ENCODE measurements at regions not wholly inside any gene's neighbourhood (a gene's known extent, or its start where the extent isn't known, plus 50 kb on each side); places are given as distances from the start of the nearest gene placed in this dataset.
"Not testable (repeated sequence)": the region's sequence is repeated elsewhere in the genome, so short reads cannot be mapped to it uniquely, and the experiment has no call there.

DNA sequence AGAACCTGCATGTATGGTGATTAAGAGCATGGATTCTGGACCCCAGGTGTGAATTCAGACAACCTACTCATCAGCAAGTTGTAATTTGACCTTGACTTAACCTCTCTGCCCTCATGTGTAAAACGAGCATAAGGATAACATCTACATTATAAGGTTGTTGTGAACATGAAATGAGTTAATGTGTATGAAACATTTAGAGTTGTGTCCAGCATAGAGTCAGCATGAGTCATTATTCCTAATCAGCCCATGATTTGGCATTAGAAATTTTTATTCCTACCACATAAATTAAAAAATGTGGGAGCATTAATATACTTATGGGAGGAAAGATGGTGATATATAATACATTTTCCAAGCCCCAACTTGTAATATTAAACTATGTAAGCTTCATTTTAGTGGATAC, 95.9 kb upstream of the DDHD1 start:
- no peak for DNase-seq

DNA sequence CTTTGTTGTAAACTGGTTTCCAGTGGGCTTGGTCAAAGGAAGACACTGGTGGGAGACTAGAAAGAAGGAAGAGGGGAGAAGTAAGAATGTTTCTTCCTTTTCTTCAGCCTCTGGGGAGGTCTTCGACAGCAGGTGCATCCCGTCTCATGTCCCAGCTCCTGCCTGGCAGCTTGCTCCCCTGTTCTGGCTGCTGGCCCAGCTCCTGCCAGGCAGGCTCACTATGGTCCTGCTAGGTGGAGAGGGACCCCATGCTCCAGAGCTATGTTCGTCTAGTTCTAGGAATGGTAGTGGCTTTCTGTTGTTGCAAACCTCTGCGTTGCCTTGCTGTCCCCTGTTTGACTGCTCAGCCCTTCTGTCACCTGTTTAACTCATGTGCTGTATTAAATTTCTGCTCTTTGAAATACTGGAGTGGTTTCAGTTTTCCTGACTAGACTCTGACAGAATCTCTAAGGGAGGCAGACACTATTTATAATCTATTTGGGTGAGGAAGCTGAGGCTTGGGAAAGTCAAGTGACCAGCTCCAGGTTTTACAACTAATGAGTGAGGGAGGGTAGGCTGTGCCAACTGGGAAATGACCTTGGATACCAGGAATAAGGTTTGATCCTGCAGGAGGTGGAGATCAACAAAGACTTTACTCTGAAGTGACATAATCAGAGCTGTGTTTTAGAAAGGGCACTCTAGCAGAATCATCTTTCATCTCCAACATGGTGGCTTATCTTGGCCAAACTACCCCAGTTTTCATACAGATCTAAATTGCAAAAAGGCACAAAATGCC, 94.7 kb upstream of the DDHD1 start:
- DNase-seq, result no peak

DNA sequence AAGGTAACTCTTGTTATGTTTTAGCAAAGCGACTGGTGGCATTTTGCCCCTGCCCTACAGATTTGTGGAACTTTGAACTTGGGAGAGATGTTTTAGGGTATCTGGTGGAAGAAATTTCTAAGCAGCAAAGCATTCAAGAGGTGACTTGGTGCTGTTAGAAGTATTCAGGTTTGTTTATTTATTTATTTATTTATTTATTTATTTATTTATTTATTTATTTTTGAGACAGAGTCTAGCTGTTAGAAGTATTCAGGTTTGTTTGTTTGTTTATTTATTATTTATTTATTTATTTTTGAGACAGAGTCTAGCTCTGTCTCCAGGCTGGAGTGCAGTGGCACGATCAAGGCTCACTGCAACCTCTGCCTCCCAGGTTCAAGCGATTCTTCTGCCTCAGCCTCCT, 89.8 kb upstream of the DDHD1 start:
- DNase-seq, result not testable (repeated sequence)

DNA sequence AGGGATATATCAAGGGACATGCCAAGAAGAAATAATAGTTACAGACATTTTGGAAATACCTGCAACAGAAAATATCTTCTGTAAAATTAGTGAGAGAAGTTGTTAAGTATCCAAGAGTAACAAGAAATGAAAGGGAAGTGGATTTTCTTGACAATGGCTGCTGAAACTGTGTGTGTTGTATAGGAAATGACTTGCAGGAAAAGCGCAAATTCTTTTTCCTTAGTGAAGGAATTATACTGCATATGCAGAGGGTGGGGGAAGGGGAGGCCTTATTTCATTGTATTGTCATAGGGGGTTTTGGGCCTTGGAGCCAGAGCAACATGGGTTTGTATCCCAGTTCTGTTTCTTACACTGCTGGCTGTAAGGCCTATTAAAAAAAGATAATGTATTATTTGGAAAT, 84.4 kb upstream of the DDHD1 start:
- no peak for DNase-seq

DNA sequence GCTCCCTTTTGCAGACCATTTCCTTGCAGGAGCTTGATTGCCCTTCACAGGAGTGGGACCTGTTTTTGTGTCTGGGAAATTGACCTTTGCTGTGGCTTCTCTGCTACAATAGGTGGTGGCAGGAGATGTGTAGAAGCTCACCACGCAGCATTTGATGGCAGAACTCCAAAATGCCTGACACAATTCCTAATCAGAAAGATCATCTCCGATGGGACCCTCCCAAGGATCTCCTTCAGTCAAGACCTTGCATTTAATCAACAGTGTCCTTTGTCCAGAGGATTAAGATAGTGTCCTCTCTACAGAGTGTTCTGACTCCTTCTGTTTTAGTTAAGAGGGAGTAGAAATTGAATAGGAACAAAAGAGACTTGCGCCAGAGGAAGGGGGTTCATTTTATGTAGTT, 83.6 kb upstream of the DDHD1 start:
- no peak for DNase-seq

DNA sequence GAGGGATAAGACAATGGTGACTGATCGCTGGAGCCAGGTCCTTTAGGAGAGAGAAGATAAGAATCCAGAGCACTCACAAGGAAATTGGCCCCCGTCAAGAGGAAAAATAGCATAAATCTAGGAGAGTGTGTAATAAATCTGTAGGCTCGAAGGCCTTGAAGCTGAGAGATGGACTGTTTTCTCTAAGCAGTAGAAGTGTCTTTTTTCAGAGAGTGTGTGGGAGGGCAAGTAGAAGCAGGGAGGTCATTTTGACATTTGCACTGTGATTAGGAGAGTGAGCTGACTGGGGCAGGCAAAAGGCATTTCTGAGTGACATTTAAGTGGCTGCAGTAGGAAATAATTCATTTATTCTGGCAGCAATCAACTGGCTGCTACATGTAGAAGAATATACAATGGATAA, 78.0 kb upstream of the DDHD1 start:
- DNase-seq, result no peak

DNA sequence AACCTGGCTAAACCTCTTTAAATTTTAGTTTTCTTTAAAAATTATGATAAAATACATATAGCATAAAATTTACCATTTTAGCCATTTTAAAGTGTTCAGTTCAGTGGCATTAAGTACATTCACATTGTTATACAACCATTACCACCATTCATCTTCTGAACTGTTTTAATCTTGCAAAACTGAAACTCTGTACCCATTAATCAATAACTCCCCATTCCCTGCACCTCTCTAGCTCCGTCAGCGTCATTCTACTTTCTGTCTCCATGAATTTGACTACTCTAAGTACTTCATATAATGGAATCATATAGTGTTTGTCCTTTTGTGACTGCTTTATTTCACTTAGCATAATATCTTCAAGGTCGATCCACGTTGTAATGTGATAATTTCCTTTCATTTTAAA, 75.8 kb upstream of the DDHD1 start:
- DNase-seq, result no peak

DNA sequence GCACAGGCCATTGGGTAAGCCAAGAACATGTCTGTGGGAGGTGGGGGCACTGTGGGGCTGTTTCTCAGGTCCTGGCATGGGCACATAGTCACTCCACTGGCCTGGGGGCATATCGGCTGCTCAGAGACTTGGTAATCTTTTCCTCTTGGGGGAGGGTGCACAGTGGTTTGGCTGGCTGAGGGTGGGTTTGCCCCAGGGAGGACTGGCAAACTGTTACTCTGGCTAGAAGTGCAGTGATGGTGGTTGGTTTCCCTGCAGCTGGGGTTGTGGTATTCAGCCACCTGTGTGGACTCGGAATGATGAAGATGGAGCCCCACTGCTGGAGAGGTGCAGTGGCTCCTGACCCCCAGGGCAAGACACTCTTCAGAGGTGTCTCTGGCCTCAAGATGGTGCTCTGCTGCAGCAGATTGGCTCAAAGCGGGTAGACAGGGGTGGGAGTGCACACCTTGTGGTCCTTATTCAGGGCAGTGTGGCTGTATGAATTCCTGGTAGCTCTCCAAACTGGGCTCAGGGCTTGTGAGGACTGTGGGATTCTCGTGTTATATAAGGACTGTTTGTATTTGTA, 74.1 kb upstream of the DDHD1 start:
- DNase-seq, result no peak

DNA sequence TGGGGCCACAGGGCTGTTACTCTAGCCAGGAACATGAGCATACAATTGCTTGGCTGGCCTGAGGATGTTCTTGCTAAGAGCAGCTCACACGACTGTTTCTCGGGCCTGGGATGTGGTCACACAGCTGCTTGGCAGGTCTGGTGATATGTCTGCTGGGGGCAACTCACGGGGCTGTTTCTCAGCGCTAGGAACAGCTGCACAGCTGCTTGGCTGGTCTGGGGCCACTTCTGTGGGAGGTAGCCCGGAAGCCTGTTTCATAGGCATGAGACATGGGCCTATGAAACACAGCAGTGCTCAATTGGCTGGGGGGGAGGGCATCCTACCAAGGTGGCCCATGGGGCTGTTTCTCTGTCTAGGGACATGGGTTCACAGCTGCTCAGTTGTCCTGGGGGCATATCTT, 73.4 kb upstream of the DDHD1 start:
- no peak for DNase-seq

DNA sequence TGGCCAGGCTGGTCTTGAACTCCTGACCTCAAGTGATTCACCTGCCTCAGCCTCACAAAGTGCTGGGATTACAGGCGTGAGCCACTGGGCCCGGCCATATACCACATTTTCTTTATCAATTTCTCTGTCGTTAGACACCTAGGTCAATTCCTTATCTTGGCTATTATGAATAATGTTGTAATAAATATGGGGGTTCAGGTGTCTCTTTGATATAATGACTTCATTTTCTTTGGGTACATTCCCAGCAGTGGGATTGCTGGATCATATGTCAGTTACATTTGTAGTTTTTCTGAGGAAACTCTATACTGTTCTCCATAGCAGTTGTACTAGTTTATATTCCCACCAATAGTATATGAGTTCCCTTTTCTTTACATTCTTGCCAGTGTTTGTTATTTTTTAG, 67.8 kb upstream of the DDHD1 start:
- no peak for DNase-seq

DNA sequence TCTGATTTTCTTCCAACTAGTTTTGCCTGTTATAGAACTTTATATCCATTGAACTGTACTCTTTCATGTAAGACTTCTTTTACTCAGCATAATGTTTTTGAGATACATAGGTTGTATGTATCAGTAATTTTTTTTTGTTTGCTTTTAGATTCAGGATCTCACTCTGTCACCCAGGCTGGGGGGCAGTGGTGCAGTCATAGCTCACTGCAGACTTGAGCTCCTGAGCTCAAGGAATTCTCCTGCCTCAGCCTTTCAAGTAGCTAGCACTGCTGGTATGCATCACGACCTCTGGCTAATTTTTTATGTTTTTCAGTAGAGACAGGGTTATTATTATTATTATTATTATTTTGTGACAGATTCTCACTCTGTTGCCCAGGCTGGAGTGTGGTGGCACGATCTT, 65.0 kb upstream of the DDHD1 start:
- no peak for DNase-seq

DNA sequence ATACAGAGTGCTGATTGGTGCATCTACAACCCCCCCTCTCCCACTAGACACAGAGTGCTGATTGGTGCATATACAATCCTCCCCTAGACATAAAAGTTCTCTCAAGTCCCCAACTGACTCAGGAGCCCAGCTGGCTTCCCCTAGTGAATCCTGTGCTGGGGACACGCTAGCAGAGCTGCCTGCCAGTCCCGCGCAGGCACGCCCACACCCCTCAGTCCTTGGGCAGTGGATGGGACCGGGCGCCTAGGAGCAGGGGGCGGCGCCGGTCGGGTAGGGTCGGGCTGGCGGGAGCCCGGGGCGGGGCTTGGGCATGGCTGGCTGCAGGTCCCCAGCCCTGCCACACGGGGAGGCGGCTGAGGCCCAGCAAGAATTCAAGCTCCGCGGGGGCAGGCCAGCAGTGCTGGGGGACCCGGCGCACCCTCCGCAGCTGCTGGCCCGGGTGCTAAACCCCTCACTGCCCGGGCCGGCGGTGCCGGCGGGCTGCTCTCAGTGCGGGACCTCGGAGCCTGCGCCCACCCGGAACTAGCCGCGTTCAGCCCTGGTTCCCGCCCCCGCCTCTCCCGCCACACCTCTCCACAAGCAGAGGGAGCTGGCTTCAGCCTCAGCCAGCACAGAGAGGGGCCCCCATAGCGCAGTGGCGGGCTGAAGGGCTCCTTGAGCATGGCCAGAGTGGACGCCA, 64.3 kb upstream of the DDHD1 start:
- peak; percentile 28 for DNase-seq

DNA sequence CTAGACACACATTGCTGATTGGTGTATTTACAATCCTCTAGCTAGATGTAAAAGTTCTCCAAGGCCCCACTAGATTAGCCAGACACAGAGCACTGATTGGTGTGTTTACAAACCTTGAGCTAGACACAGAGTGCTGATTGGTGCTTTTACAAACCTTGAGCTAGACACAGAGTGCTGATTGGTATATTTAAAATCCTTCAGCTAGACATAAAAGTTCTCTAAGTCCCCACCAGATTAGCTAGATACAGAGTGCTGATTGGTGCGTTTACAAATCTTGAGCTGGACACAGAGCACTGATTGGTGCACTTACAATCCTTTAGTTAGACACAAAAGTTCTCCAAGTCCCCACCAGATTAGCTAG, 63.8 kb upstream of the DDHD1 start:
- DNase-seq, result not testable (repeated sequence)

DNA sequence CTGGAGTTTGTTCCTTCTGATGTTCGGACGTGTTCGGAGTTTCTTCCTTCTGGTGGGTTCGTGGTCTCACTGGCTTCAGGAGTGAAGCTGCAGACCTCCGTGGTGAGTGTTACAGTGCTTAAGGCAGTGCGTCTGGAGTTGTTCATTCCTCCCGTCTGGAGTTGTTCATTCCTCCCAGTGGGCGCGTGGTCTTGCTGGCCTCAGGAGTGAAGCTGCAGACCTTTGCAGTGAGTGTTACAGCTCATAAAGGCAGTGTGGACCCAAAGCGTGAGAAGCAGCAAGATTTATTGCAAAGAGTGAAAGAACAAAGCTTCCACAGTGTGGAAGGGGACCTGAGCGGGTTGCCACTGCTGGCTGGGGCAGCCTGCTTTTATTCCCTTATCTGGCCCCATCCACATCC, 63.4 kb upstream of the DDHD1 start:
- not testable (repeated sequence) for DNase-seq

DNA sequence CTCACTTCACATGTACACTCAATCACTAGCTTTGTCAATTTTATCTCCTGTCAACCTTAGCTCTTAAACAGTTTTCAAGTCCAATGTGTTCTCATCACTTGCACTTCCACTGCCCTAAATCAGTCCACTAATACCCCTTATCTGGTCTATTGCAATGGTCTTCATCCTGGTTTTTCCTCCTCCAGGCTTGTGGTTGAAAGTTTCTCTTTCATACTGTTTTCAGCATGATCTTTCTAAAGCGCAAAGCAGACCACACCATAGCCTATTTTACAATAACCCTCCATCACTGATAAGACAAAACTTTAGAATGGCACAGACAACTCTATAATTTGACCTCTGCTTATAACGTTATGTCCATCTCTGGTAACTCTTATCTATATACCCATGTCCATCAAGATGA, 62.0 kb upstream of the DDHD1 start:
- no peak for DNase-seq

DNA sequence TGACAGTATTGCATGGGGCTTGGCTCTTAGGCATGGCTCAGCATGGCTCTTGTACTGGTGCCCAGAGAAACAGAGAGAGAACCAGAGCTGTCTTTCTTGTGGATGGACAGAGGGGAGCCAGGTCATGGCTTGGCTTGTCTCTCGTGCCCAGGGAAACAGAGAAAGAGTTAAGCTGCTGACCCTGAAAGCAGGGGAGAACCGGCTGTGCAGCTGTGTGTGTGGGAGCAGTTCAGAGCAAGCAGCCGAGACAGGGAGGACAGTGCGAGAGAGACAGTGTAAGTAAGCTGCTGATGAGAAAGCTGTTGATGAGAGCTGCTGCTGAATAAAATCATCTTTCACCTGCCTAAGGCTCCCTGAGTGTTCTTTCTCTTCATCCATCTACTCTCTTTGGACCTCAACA, 61.3 kb upstream of the DDHD1 start:
- no peak for DNase-seq

DNA sequence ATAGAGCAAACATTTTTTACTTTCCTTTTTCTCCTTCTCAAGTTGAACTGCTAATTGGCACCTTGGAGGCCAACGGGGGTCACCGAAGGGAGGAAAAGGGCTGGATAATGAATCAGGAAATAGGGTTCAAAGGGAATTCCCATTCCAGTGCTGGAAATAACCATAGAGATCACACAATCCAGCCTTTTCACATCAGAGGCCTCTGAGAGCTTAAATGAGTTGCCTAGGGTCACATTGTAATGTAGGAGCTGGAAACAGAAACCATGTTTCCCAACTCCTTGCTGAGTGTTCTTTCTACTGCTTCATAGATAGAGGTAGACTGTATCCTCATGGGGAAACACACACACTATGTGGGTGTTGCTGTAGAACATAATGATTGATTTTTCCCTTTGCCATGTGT, 60.6 kb upstream of the DDHD1 start:
- DNase-seq, result no peak

DNA sequence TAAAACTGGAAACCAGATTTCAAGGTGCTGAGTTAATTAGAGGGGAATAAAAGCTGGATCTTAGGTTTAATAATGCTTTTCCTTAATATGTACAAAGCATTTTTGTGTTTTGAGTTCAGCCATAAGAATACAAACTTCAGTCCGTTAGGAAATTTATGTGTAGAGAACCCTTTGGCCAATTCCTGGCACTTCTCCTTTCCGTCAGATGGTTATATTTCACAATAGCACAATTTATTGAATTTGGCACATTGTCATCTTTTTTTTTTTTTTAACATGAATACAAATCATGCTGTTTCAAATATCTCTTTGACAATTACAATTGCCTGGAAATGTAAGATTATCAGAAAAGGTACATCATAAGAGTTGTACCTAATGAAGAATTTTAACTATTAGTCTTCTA, 56.2 kb upstream of the DDHD1 start:
- DNase-seq, result no peak

All from activated T-cell treated with anti-CD3 and anti-CD28 coated beads for 4 hours (primary cell).